ENCODE measurements at regions not wholly inside any gene's neighbourhood (a gene's known extent, or its start where the extent isn't known, plus 50 kb on each side); places are given as distances from the start of the nearest gene placed in this dataset.

GRCh38 chr5:117143406-117143805 lies 568.8 kb upstream of the SEMA6A start:
- TF ChIP-seq CTCF (IDR thresholded peaks at IDR 0.05), result no peak
- no peak for TF ChIP-seq EZH2 (IDR thresholded peaks at IDR 0.05)
- no peak for TF ChIP-seq EZH2phosphoT487 (IDR thresholded peaks at IDR 0.05)
- Histone ChIP-seq H3F3A (ENCODE audit: low read depth) (no peaks in the 10 kb centered on the region), H3K27me3 (no peaks in the 10 kb centered on the region), H3K36me3 (no peaks in the 10 kb centered on the region), H3K27ac (no peak overlapping the region), H3K9me3 (ENCODE audit: low read depth) (no peaks in the 10 kb centered on the region), H3K79me2 (ENCODE audit: low read depth) (no peaks in the 10 kb centered on the region), H2AFZ (replicated peaks) (no peak overlapping the region), H3K9ac (no peak overlapping the region), H3K4me3 (no peak overlapping the region), H3K4me2 (no peak overlapping the region), H3K4me1 (no peaks in the 10 kb centered on the region), H4K20me1 (ENCODE audit: low read depth) (no peaks in the 10 kb centered on the region)
- Mint-ChIP-seq H3K4me1 (no peaks in the 10 kb centered on the region), H3K9me3 (no peaks in the 10 kb centered on the region), H3K36me3 (no peaks in the 10 kb centered on the region), H3K27ac (no peak overlapping the region), H3K4me3 (no peak overlapping the region), H3K27me3 (ENCODE audit: insufficient read depth, low read depth) (peaks cover 2% of the 10 kb centered on the region)
- DNase-seq (ENCODE audit: low spot score), result no peak

GRCh38 chr5:117138523-117138922 lies 563.9 kb upstream of the SEMA6A start:
- Histone ChIP-seq H4K20me1 (ENCODE audit: low read depth) (no peaks in the 10 kb centered on the region), H3K79me2 (ENCODE audit: low read depth) (no peaks in the 10 kb centered on the region), H3K4me2 (no peak overlapping the region), H3K4me1 (no peaks in the 10 kb centered on the region), H3F3A (ENCODE audit: low read depth) (no peaks in the 10 kb centered on the region), H3K9ac (no peak overlapping the region), H3K4me3 (no peak overlapping the region), H3K27me3 (no peaks in the 10 kb centered on the region), H2AFZ (replicated peaks) (no peak overlapping the region), H3K27ac (no peak overlapping the region), H3K36me3 (no peaks in the 10 kb centered on the region), H3K9me3 (ENCODE audit: low read depth) (no peaks in the 10 kb centered on the region)
- DNase-seq (ENCODE audit: low spot score), result no peak
- TF ChIP-seq EZH2 (IDR thresholded peaks at IDR 0.05) (no peak), EZH2phosphoT487 (IDR thresholded peaks at IDR 0.05) (no peak), CTCF (IDR thresholded peaks at IDR 0.05) (no peak)
- H3K36me3 Mint-ChIP-seq, result no peaks in the 10 kb centered on the region
- H3K4me3 Mint-ChIP-seq, result no peak overlapping the region
- H3K27ac Mint-ChIP-seq, result no peak overlapping the region
- H3K27me3 Mint-ChIP-seq (ENCODE audit: insufficient read depth, low read depth), result no peaks in the 10 kb centered on the region
- H3K4me1 Mint-ChIP-seq, result no peaks in the 10 kb centered on the region
- H3K9me3 Mint-ChIP-seq, result no peaks in the 10 kb centered on the region

- Histone ChIP-seq H3K79me2 (ENCODE audit: low read depth) (no peaks in the 10 kb centered on the region), H3K4me1 (no peaks in the 10 kb centered on the region), H3F3A (ENCODE audit: low read depth) (no peaks in the 10 kb centered on the region), H3K4me2 (no peak overlapping the region), H2AFZ (replicated peaks) (no peak overlapping the region), H3K9me3 (ENCODE audit: low read depth) (no peaks in the 10 kb centered on the region), H3K27ac (no peak overlapping the region), H3K4me3 (no peak overlapping the region), H3K36me3 (no peaks in the 10 kb centered on the region), H3K9ac (no peak overlapping the region), H4K20me1 (ENCODE audit: low read depth) (no peaks in the 10 kb centered on the region), H3K27me3 (no peaks in the 10 kb centered on the region)
- H3K9me3 Mint-ChIP-seq, result no peaks in the 10 kb centered on the region
- no peaks in the 10 kb centered on the region for H3K36me3 Mint-ChIP-seq
- peaks cover 3% of the 10 kb centered on the region for H3K4me1 Mint-ChIP-seq
- H3K27me3 Mint-ChIP-seq (ENCODE audit: insufficient read depth, low read depth), result no peaks in the 10 kb centered on the region
- no peak for DNase-seq (ENCODE audit: low spot score)
- TF ChIP-seq EZH2 (IDR thresholded peaks at IDR 0.05) (no peak), EZH2phosphoT487 (IDR thresholded peaks at IDR 0.05) (no peak), CTCF (IDR thresholded peaks at IDR 0.05) (no peak)
- no peak overlapping the region for H3K4me3 Mint-ChIP-seq
- H3K27ac Mint-ChIP-seq, result no peak overlapping the region
Measured at GRCh38 chr5:117135851-117136250, 561.2 kb upstream of the SEMA6A start.

- H3K36me3 ChIP-seq, result no peaks in the 10 kb centered on the region
- Mint-ChIP-seq H3K9me3 (no peaks in the 10 kb centered on the region), H3K4me3 (no peak overlapping the region), H3K4me1 (peaks cover 3% of the 10 kb centered on the region), H3K36me3 (no peaks in the 10 kb centered on the region), H3K27ac (no peak overlapping the region), H3K27me3 (ENCODE audit: insufficient read depth, low read depth) (peaks cover 3% of the 10 kb centered on the region)
- no peak for DNase-seq (ENCODE audit: low spot score)
- no peak overlapping the region for H3K27ac ChIP-seq
- H3K79me2 ChIP-seq (ENCODE audit: low read depth), result no peaks in the 10 kb centered on the region
- H2AFZ ChIP-seq (replicated peaks), result no peak overlapping the region
- no peak overlapping the region for H3K4me2 ChIP-seq
- TF ChIP-seq CTCF (IDR thresholded peaks at IDR 0.05) (no peak), EZH2 (IDR thresholded peaks at IDR 0.05) (no peak), EZH2phosphoT487 (IDR thresholded peaks at IDR 0.05) (no peak)
- no peaks in the 10 kb centered on the region for H3K27me3 ChIP-seq
- no peaks in the 10 kb centered on the region for H3F3A ChIP-seq (ENCODE audit: low read depth)
- H4K20me1 ChIP-seq (ENCODE audit: low read depth), result no peaks in the 10 kb centered on the region
- no peak overlapping the region for H3K4me3 ChIP-seq
- no peak overlapping the region for H3K9ac ChIP-seq
- no peaks in the 10 kb centered on the region for H3K4me1 ChIP-seq
- no peaks in the 10 kb centered on the region for H3K9me3 ChIP-seq (ENCODE audit: low read depth)
Measured at GRCh38 chr5:117133198-117133597, 558.6 kb upstream of the SEMA6A start.

Data from neural progenitor cell (in vitro differentiated cells).